ENCODE measurements at regions not wholly inside any gene's neighbourhood (a gene's known extent, or its start where the extent isn't known, plus 50 kb on each side); places are given as distances from the start of the nearest gene placed in this dataset.
"Not testable (repeated sequence)": the region's sequence is repeated elsewhere in the genome, so short reads cannot be mapped to it uniquely, and the experiment has no call there.

GRCh38 chr10:15428681-15429080 is 57.6 kb upstream of the FAM171A1 start:
- DNase-seq = no peak

- no peak for DNase-seq
Observed at GRCh38 chr10:15427843-15428414, 56.8 kb upstream of the FAM171A1 start.

- DNase-seq = no peak
Observed at GRCh38 chr10:15426558-15426957, 55.5 kb upstream of the FAM171A1 start.

- no peak for DNase-seq
Observed at GRCh38 chr10:15426115-15426514, 55.0 kb upstream of the FAM171A1 start.

- DNase-seq = not testable (repeated sequence)
Observed at GRCh38 chr10:15421875-15422274, 50.8 kb upstream of the FAM171A1 start.

Measured in CD4-positive, alpha-beta T cell treated with Interleukin-17A for 4 hours (primary cell).